HG03469 (cell line): ENCODE measurements at regions not wholly inside any gene's neighbourhood (a gene's known extent, or its start where the extent isn't known, plus 50 kb on each side); places are given as distances from the start of the nearest gene placed in this dataset.
"Not testable (repeated sequence)": the region's sequence is repeated elsewhere in the genome, so short reads cannot be mapped to it uniquely, and the experiment has no call there.

Experiments used
- ATAC-seq: cut with Tn5 transposase; IDR thresholded peaks from one replicate; pipeline ENCODE4 v1.9.1; 2021; ENCODE audit warnings: mild to moderate bottlenecking, moderate library complexity, moderate number of reproducible peaks; ENCODE audit not compliant: unreplicated experiment

DNA sequence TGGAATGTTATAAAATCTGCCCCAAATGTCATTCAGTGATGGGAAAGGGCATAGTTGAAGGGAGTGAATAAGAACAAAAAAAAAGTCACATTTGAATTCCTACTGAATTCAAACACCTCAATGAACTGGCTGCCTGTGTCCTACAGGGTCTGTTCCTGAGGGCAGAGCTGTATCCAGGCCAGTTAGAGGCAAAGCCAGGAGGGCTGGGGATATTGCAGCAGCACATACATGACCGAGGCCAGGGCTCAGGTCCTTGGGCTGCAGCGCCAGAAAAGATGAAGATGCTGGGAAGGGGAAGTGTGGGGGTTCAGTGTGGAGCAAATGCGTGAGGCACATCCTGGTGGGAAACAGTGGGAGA lies 449.2 kb downstream of the SIPA1L2 start:
- no peak for ATAC-seq

DNA sequence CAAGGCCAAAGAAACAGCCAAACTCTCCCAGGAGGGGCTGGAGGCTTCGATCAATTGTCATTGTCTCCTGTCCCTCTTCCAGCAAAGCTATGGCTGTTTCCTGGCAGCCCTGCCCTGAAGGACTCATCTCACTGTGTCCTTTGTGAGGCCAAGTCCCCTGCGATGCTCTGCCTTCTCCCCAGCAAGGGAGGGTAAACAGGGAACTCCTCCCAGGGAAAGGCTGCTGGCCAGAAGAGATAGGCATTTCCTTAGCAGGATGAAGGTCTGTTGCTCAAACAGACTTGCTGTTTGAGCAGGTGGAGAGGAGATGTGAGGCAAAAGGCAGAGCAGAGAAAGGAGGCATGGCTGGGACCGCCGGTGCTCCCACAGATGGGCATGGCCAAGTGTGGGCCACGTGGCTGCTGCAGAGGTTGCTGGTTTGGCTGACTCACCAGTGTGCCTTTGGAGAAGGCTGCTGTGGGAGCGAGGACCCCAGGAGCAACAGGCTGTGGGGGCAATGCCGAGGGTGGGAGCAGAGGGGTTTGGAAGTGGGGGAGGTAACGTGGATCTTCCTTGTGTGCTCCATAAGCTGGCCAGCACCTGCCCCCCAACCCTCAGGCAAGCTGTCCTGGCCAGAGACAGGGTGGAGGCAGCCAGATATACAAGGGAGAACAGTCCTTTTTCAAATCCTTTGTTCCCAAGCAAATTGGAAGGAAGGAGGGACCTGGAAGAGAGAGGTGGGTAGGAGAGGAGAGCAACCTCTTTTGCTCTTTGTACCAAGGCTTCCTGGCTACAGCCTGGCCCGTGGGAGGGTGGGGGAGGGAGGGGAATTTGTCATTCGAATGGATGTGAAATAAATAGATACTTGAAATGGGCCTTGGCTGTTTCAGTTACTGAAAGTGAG lies 449.8 kb downstream of the SIPA1L2 start:
- no peak for ATAC-seq

DNA sequence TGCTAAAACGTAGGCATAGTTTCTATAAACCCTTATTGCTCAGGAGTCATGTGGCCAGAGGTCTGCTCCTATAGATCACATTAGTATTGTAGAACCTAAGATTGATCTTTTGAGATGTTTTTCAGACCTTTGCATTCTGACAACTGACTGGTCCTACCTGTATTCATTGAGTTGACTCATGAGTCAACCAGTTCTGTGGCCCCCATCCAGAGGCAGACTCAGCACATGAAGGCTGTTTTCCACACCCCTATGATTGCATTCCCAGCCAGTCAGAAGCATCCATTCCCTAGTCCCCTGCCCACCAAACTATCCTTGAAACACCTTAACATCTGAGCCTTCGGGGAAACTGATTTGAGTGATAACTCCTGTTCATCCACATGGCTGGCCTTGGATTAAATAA lies 451.7 kb downstream of the SIPA1L2 start:
- no peak for ATAC-seq

DNA sequence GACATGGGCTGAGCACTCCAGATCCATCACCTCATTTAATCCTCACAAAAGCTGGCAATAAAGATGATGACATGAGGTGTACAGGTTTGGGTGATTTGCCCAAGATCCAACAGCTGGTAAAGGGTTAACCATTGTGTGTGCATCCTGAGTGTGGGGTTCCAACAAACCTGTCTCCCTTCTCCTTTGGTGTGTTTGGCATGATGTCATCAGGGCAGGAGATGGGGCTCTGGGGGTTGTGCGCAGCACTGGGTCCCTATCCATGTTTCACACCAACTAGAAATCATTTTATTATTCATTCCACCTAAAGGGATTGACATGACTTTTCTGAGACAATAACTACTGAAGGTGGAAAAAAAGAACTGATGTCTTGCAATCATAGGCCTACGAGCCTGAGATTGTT lies 452.5 kb downstream of the SIPA1L2 start:
- no peak for ATAC-seq

DNA sequence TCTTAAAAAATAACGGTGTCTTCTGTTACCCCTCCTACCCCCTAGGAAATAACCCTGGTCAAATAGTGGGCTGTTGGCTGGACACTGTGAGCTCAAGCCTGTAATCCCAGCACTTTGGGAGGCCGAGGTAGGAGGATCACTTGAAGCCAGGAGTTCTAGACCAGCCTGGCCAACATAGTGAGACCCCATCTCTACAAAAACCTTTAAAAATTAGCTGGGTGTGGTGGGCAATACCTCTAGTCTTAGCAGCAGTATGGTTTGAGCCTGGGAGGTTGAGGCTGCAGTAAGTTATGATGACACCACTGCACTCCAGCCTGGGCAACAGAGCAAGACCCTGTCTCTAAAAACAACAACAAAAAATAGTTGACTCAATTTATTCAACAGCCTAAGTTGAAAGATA lies 453.7 kb downstream of the SIPA1L2 start:
- no peak for ATAC-seq

DNA sequence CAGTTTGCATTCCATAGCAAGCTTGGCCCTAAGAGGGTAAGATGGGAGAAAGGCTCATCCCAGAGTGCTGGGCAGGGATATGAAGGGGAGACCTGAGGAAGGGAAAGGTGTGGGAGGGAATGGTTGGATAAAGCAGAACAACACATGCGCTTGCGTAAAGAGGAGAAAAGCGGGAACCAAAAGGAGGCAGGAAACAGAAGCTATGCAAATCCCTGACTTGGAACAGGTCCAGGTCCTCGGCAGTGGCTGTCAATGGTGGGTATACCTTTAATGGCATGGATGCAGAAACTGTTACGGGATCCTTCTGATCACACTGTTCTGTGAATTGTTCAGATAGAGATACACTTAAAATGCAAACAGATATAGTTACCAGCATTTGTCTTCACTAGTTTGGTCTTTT lies 455.6 kb downstream of the SIPA1L2 start:
- ATAC-seq = no peak

DNA sequence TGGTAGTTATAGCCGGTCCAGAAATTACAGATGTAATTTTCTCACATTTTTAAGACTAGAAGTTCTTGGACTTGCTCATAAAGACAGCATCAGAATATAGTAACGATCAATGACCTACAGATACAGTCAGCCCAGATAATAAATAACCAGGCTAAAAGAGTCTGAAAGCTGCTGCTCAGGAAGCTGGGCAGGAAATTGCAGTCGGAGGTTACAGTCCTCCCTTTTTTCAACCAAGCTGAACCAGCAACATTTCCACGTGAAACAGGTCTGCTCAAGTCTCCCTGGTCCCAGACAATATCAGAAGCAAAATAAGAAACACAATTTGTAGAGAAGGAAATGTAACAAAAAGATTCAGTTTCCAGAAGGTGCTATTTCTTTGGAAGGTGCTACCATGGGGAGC lies 457.4 kb downstream of the SIPA1L2 start:
- ATAC-seq = no peak

DNA sequence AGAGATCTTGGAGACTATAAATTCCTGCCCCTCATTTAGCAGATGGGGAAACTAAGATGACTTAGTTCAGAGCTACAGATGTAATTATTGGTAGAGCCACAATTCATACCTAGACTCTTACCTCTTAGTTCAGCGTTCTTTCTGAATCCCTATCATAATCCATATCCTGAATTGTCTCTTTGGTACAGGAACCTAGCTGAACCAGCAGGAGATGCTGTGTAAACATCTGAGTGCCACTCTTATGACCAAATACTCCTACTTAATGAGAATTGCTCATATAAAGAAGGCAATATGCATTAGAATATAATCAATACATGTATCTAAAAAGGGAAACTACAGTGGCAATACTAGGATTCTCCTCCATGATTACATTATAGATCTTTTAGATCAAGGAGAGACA lies 459.0 kb downstream of the SIPA1L2 start:
- ATAC-seq = no peak

DNA sequence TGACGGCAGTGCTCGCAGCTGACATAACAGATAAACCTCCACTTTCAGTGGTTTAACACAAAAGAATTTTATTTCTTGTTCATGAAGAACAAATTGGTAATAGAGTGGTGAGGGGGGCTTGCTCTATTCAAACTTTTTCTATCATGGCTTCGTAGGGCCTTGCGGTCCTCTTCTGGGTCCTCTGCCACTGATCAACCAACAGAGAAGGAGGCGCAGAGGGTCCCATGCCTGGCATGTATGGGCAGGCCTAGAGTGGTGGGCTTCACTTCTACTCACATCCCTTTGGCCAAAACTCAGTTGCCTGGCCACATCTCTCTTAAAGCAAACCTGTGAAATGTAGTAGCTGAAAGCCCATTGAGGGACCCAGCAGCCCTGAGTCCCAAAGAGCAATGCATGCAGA lies 460.5 kb downstream of the SIPA1L2 start:
- no peak for ATAC-seq

DNA sequence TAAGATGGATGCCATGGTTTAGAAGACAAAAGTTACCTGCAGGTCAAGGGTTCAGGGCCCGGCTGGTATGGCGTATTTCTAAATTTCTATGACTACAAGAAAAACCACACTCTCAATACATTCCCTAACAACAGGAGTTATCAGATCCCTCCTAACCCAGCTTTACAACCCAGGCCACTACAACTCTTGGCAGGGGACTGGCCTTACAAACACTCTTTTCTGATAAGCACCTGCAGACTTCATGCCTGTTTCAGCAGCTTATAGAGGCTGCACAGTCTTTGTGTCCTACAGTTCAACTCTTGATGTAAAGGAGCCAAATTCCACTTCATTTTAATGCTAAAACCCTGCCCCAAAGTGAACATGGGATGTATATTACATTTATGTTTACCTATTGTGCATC lies 461.4 kb downstream of the SIPA1L2 start:
- ATAC-seq = no peak

DNA sequence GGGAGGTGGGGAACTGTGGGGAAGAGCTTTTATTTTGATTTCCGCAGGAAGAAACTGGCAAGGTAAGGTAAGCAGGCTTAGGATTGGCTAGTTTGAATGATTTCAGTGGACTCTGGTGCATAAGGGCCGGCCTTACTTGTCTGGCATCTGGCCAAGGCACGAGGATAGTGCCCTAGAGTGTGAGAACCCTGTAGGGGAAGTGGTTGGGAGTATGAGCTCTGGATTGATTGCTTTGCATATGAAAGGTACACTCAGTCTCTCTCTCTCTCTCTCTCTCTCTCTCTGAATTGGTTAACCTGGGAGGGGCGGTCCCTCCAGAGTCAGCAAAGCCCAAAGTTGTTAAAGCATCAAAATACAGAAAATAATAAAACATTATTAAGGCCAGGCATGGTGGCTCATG lies 463.0 kb downstream of the SIPA1L2 start:
- no peak for ATAC-seq

DNA sequence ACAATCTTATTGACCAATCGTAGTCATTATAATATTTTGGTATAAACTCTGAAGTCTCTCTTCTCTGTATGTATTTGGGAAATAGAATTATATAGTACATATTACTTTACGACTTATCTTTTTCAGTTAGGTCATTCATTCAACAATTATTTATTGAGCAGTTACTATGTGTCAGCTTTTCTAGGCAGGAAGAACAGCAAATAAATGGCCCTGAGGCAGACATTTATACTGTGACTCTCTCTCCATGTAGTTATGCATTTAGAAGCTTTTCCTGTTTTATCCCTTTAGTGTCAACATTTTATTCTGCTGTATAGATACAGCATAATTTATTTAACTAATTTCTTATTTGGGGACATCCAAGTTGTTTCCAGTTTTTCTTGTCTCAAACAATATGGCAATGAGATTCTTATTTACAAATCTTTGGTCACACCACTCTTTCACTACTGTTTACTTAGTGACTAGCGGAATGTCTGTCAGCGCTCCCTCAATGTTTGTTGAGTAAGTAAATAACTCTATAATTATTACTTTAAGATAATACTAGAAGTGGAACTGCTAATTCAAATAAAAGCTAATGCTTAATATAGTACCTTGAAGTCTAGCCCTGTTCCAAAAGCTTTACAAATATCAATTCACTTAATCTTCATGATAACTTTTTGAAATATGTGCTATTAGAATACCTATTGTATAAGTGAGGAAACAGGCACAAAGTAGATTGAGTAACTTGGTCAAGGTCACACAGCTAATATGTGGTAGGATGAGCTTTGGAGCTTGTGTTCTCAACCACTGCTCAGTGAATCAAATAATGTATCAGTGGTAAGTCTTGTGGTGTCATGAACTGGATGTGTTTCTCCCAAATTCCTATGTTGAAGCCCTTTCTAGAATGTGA lies 465.6 kb downstream of the SIPA1L2 start:
- no peak for ATAC-seq

DNA sequence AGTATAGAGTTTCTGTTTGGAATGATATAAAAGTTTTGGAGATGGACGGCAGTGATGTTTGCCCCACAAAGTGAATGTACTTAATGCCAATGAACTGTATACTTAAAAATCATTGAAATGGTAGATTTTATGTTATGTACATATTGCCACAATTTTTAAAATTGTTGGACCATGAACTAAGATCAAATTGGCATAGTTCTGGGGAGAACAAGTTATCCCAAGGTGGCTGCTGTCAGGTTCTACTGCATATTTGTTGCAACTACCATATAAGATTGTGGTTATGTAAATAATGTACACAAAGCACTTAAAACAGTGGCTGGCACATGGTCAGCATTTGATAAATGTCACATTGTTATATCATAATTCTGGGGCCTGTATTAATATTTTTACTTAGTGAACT lies 466.4 kb downstream of the SIPA1L2 start:
- no peak for ATAC-seq

DNA sequence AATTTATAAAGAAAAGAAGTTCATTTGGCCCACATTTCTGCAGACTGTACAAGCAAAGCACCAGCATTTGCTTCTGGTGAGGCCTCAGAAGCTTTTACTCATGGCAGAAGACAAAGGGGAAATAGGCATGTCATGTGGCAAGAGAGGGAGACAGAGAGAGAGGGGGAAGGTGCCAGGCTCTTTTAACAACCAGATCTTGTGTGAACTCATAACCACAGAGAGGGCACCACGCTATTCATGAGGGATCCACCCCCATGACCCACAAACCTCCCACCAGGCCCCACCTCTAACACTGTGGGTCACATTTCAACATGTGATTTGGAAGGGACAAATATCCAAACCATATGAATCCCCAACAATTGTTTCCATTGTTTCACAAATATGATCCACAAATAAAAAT lies 467.9 kb downstream of the SIPA1L2 start:
- ATAC-seq = no peak

DNA sequence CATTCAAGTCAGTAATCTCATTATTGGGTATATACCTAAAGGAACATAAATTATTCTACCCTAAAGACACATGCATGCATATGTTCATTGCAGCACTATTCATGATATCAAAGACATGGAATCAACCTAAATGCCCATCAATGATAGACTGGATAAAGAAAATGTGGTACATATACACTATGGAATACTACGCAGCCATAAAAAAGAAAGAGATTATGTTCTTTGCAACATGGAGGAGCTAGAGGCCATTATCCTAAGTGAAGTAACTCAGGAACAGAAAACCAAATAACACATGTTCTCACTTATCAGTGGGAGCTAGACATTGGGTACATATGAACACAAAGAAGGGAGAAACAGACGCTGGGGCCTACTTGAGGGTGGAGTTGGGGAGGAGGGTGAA lies 471.4 kb downstream of the SIPA1L2 start:
- not testable (repeated sequence) for ATAC-seq

DNA sequence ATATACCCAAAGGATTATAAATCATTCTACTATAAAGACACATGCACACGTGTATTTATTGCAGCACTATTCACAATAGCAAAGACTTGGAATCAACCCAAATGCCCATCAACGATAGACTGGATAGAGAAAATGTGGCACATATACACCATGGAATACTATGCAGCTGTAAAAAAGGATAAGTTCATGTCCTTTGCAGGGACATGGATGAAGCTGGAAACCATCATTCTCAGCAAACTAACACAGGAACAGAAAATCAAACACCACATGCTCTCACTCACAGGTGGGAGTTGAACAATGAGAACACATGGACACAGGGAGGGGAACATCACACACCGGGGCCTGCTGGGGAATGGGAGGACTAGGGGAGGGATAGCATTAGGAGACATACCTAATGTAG lies 473.9 kb downstream of the SIPA1L2 start:
- not testable (repeated sequence) for ATAC-seq

DNA sequence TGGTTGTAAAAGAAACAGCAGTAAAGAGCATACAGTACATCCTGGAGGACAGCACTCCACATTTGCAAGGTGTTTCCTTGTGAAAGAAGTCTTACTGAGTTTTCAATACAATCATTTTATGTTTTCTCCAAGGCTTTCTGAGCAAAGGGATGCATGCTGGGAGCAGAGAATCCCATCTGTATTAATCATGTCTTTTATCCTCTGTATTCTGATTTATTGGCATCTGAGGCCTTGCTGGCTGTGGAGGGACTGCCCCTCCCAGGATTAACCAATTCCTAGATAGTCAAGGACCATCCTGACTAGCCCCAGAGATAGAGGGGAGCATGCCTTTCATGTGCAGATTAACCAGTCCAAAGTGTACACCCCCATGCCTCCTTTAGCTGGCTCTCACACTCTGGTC lies 476.3 kb downstream of the SIPA1L2 start:
- no peak for ATAC-seq

DNA sequence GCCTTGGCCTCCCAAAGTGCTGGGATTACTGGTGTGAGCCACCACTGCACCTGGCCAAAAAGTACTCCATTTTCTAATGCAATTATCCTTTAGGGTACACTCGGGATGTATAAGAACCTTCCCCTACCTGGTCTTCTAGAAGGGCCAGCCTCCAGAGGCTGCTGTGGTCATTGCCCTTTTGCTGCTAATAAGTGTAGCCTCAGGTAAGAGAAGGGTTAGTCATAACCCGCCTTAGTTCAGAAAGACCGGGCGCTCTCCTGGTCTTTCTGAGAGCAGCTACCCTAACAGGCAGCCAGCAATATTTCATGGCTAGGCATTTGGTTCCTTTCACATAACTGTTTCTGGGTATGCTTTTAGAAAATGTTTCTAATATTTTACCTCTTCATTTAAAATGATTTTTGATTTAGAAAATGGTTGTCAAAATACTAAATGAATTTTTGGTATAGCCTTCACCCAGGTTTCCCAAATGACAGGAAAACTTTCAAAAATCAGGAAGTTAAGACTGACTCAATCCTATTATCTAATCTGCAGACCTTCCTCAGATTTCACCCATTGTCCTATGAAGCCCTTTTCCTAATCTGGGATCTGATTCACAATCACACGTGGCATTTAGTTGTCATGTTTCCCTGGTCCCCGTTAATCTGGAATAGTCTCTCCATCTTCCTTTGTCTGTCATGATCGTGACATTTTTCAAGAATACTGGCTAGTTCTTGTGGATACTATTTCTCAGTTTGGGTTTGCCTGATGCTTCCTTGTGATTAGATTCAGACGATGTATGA lies 479.0 kb downstream of the SIPA1L2 start:
- ATAC-seq = no peak

DNA sequence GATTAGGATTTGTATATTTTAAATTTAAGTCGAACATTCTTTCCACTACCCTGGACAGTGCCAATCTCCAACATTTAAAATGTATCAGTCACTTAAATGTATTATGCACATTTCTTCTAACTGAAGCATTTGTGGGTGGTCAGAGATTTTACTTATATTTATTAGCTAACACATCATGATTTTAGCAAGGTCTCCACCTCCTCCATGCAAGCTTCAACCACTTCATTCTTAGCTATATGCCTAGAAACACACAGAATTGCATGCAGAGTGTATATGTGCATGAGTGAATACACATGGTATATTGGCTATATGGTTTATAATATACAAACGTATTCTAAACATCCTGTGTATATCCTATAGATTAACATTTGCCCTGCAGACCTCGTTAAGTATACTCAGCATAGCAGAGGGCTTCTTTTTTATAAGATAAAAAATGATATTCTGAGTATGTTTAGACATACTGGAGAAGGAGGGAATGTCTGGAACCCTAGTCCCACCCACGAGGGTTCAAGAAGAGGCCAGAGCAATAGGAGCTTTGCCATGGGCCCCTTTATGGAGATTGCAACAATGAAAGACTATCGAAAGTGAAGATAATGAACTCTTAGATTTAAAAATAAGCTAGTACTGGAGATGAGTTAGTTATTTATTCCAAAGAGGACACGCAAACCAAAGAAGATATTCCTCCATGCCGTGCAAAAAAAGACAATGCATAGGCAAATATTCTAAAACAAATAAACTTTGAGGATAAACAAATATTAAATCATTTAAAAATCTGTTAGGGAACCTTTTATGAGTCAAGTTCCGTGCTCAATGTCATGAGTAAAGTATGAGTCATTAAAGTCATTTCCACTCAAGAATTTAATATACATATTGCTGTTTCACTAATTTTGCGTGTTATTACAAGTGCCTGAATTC lies 480.4 kb downstream of the SIPA1L2 start:
- ATAC-seq = no peak

DNA sequence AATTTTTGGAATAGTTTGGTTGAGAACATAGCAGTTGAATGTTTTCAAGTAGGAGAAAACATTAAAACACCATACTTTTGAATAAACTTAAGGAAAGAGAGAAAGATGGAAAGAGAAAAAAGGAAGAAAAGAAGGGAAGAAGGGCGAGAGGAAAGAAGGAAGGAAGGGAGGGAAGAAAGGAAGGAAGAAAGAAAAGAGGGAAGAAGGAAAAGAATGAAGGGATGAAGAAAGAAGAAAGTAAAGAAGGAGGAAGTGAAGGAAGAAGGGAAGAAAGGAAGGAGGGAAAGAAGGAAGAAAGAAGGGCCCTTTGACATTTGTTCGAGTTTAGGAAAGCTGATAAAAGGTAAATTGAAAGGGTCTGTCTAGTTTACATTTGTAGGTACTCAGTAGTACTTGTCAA lies 482.7 kb downstream of the SIPA1L2 start:
- no peak for ATAC-seq
